ENCODE measurements at regions not wholly inside any gene's neighbourhood (a gene's known extent, or its start where the extent isn't known, plus 50 kb on each side); places are given as distances from the start of the nearest gene placed in this dataset.

DNA sequence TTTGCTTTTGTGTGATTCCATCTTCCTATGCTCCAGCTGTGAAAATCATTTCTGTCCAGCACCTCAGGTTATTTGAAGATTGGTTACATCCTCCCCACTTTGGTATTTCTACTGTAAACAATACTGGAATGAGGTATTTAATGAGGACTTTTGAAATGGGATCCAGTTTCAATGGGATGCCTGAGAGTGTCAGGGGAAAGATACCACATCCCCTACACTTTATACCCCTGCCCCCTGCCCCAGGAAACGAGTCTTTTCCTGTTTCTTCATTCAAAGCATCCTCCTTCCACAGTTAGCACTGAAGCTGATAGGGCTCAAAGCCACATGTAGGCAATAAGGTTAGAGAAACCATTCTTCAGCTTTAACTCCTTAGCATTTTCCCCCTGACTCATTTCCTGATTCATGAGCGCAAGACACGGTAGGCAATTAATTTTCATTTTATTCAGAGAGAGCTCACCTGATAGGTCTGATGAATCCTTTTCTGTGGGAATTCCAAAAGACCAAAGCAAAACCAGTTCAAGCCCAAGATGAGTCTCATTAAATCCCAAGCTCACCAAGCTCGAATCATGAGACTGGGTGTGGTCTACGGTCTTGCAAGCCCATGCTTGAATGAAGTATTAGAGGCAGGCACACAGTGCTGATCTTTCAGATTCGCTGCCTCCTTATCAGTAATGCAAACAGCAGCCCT, 143.6 kb upstream of the CRY1 start:
- TF ChIP-seq, protein P1, sequence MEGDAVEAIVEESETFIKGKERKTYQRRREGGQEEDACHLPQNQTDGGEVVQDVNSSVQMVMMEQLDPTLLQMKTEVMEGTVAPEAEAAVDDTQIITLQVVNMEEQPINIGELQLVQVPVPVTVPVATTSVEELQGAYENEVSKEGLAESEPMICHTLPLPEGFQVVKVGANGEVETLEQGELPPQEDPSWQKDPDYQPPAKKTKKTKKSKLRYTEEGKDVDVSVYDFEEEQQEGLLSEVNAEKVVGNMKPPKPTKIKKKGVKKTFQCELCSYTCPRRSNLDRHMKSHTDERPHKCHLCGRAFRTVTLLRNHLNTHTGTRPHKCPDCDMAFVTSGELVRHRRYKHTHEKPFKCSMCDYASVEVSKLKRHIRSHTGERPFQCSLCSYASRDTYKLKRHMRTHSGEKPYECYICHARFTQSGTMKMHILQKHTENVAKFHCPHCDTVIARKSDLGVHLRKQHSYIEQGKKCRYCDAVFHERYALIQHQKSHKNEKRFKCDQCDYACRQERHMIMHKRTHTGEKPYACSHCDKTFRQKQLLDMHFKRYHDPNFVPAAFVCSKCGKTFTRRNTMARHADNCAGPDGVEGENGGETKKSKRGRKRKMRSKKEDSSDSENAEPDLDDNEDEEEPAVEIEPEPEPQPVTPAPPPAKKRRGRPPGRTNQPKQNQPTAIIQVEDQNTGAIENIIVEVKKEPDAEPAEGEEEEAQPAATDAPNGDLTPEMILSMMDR (IDR thresholded peaks at IDR 0.05) = no peak
- no peak for TF ChIP-seq POLR2A (IDR thresholded peaks at IDR 0.05)

Data from body of pancreas (tissue), 4 donors.